ENCODE measurements at regions not wholly inside any gene's neighbourhood (a gene's known extent, or its start where the extent isn't known, plus 50 kb on each side); places are given as distances from the start of the nearest gene placed in this dataset.
A peak's percentile ranks its signal among the peaks of the same experiment; 100 is the strongest.

DNA sequence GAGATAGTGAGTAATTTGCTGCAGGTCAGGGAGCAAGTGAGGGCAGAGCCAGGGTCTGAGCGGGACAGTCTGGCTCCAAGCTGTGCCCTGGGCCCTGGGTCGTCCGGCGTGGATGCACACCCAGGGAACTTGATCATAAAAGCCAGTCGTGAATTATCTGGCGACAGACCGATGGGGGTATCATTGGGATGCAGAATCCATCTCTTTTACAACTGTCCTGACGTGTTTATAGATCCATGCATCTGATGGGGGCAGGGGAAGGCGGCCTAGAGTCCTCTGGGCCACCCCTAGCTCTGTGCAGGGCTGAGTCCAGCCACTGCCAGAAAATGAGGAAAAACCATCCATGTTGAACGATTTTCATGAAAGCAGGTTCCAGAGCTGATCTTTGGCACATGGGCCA, 332.8 kb downstream of the C16orf95 start:
- H3K9me3 ChIP-seq (ENCODE audit: control insufficient read depth, low read length) = no peaks in the 10 kb centered on the region
- H3K9ac ChIP-seq (ENCODE audit: extremely low read depth, low read length, poor library complexity, severe bottlenecking) = no peak overlapping the region
- H3K36me3 ChIP-seq (ENCODE audit: control insufficient read depth, insufficient read depth, low read length) = no peaks in the 10 kb centered on the region
- no peak for DNase-seq
- Mint-ChIP-seq H3K9me3 (peaks cover 9% of the 10 kb centered on the region), H3K4me1 (peaks cover 12% of the 10 kb centered on the region), H3K4me3 (no peak overlapping the region), H3K36me3 (ENCODE audit: low read depth) (no peaks in the 10 kb centered on the region), H3K27ac (no peak overlapping the region), H3K27me3 (ENCODE audit: insufficient read depth) (no peaks in the 10 kb centered on the region)
- no peak overlapping the region for H3K27ac ChIP-seq (ENCODE audit: low read depth, low read length)
- TF ChIP-seq, protein P1, sequence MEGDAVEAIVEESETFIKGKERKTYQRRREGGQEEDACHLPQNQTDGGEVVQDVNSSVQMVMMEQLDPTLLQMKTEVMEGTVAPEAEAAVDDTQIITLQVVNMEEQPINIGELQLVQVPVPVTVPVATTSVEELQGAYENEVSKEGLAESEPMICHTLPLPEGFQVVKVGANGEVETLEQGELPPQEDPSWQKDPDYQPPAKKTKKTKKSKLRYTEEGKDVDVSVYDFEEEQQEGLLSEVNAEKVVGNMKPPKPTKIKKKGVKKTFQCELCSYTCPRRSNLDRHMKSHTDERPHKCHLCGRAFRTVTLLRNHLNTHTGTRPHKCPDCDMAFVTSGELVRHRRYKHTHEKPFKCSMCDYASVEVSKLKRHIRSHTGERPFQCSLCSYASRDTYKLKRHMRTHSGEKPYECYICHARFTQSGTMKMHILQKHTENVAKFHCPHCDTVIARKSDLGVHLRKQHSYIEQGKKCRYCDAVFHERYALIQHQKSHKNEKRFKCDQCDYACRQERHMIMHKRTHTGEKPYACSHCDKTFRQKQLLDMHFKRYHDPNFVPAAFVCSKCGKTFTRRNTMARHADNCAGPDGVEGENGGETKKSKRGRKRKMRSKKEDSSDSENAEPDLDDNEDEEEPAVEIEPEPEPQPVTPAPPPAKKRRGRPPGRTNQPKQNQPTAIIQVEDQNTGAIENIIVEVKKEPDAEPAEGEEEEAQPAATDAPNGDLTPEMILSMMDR (conservative IDR thresholded peaks at IDR 0.05) = no peak
- WGBS, 2 experiments (ENCODE audit: insufficient coverage in 1 of 2, insufficient read length in 1 of 2) = 94% methylated on average over 10 of the region's 10 CpGs
- H3K4me3 ChIP-seq (ENCODE audit: low read length) = no peak overlapping the region
- no peaks in the 10 kb centered on the region for H3K27me3 ChIP-seq (ENCODE audit: control insufficient read depth, insufficient read depth, low read length, poor library complexity, severe bottlenecking)
- peaks cover 3% of the 10 kb centered on the region for H3K4me1 ChIP-seq (ENCODE audit: control insufficient read depth, insufficient read depth, low read length)

DNA sequence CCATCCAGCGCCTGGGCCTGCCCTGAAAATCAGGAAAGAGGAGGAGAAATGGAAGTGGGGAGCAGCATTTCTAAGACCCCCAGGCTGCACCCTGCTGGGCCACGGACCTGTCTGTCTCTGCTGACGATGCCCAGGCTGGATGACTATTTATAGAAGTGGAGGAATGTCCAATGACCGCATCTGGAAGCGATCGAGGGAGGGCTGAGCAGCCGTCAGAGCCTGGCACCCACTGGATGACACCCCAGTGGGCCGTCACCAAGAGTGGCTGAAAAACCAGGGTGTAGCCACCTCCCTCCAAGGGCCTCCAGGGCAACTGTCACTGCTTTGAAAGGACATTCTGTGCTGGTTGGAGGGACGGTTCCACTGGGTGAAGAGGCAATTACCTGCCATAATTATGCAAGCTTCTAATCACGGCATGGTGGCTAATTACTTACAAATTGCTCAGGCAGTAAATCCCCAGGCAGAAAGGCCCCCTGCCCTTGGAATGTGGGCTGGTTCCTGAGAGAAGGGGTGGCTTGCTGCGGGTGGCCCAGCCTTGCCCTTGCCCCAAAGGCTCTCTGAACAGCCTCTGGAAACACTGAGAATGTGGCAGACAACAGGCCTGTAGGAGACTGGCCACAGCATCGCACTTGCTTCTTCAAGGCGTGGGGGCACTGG, 332.1 kb downstream of the C16orf95 start:
- TF ChIP-seq, protein P1 (conservative IDR thresholded peaks at IDR 0.05) = no peak
- peak; percentile 90 for DNase-seq
- H3K9me3 Mint-ChIP-seq = peaks cover 9% of the 10 kb centered on the region
- WGBS, 2 experiments (ENCODE audit: insufficient coverage in 1 of 2, insufficient read length in 1 of 2) = 71 to 74% methylated on average over 10 to 13 of the region's 13 CpGs
- Histone ChIP-seq H3K4me1 (ENCODE audit: control insufficient read depth, insufficient read depth, low read length) (peaks cover 3% of the 10 kb centered on the region), H3K27ac (ENCODE audit: low read depth, low read length) (no peak overlapping the region), H3K36me3 (ENCODE audit: control insufficient read depth, insufficient read depth, low read length) (no peaks in the 10 kb centered on the region), H3K9me3 (ENCODE audit: control insufficient read depth, low read length) (no peaks in the 10 kb centered on the region), H3K4me3 (ENCODE audit: low read length) (no peak overlapping the region), H3K27me3 (ENCODE audit: control insufficient read depth, insufficient read depth, low read length, poor library complexity, severe bottlenecking) (no peaks in the 10 kb centered on the region), H3K9ac (ENCODE audit: extremely low read depth, low read length, poor library complexity, severe bottlenecking) (no peak overlapping the region)
- no peak overlapping the region for H3K27ac Mint-ChIP-seq
- no peaks in the 10 kb centered on the region for H3K36me3 Mint-ChIP-seq (ENCODE audit: low read depth)
- H3K4me1 Mint-ChIP-seq = peaks cover 12% of the 10 kb centered on the region
- no peaks in the 10 kb centered on the region for H3K27me3 Mint-ChIP-seq (ENCODE audit: insufficient read depth)
- H3K4me3 Mint-ChIP-seq = no peak overlapping the region

DNA sequence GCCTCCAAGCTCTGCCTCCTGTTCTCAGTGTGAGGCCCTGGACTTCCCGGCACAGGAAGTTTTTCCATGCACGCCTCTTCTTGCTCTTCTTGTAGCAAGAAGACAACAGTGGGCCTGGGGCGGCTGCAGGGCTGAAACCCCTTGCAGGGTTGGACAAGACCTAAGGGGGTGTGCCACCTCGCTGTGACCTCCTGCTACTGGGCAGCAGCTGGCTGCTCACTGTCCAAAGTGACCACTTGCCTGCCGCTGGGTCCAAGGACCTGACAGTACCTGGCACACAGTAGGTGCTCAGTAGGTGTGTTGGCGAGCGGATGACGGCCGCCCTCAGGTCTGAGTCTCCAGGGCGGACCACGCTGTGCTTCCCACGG, 331.6 kb downstream of the C16orf95 start:
- no peak for DNase-seq
- H3K27ac ChIP-seq (ENCODE audit: low read depth, low read length) = no peak overlapping the region
- Mint-ChIP-seq H3K9me3 (peaks cover 9% of the 10 kb centered on the region), H3K4me3 (no peak overlapping the region), H3K4me1 (peaks cover 12% of the 10 kb centered on the region), H3K27ac (no peak overlapping the region), H3K27me3 (ENCODE audit: insufficient read depth) (no peaks in the 10 kb centered on the region), H3K36me3 (ENCODE audit: low read depth) (no peaks in the 10 kb centered on the region)
- H3K9me3 ChIP-seq (ENCODE audit: control insufficient read depth, low read length) = no peaks in the 10 kb centered on the region
- no peak overlapping the region for H3K9ac ChIP-seq (ENCODE audit: extremely low read depth, low read length, poor library complexity, severe bottlenecking)
- no peaks in the 10 kb centered on the region for H3K36me3 ChIP-seq (ENCODE audit: control insufficient read depth, insufficient read depth, low read length)
- no peak overlapping the region for H3K4me3 ChIP-seq (ENCODE audit: low read length)
- TF ChIP-seq, protein P1 (conservative IDR thresholded peaks at IDR 0.05) = no peak
- no peaks in the 10 kb centered on the region for H3K27me3 ChIP-seq (ENCODE audit: control insufficient read depth, insufficient read depth, low read length, poor library complexity, severe bottlenecking)
- H3K4me1 ChIP-seq (ENCODE audit: control insufficient read depth, insufficient read depth, low read length) = peaks cover 3% of the 10 kb centered on the region
- WGBS, 2 experiments (ENCODE audit: insufficient coverage in 1 of 2, insufficient read length in 1 of 2) = 90 to 97% methylated on average over 9 to 11 of the region's 12 CpGs

Measured in endodermal cell (in vitro differentiated cells).